IMR-90 (cell line): ENCODE measurements at regions not wholly inside any gene's neighbourhood (a gene's known extent, or its start where the extent isn't known, plus 50 kb on each side); places are given as distances from the start of the nearest gene placed in this dataset.

Experiments
- ATAC-seq: fragments of 200-7000 bp; cut with Tn5 transposase; 2 replicates; pipeline ENCODE4 v1.9.1; 2020; ENCODE audit warnings: low read depth, mild to moderate bottlenecking, moderate library complexity
- BruUV-seq: library from RNA; stranded (reverse); fragments of 400-500 nt; replicated peaks from 2 replicates; lab custom pipeline; 2021; lab: Mats Ljungman, UMichigan
- CTCF ChIA-PET: fragments of 300-600 bp; formaldehyde crosslinking; extraction: SDS; loops from one replicate; lab custom pipeline; 2021; ENCODE audit warnings: antibody characterized with exemption; lab: Yijun Ruan, JAX
- POLR2A ChIA-PET: fragments of 300-600 bp; sonication (Branson Sonifier 250); formaldehyde crosslinking; loops from one replicate; lab custom pipeline; 2022; ENCODE audit warnings: antibody characterized with exemption; ENCODE audit not compliant: unreplicated experiment; lab: Charles Lee
- DNase-seq: peaks from one replicate; pipeline ENCODE4 v3.0.0; 2013
- H2AFZ ChIP-seq: replicated peaks from 2 replicates; pipeline ENCODE3; 2013; ENCODE audit warnings: low read length, mild to moderate bottlenecking; ENCODE audit not compliant: poor library complexity
- H2AK5ac ChIP-seq: 2 replicates; pipeline ENCODE4 v1.6.1; 2013; ENCODE audit warnings: low read depth, low read length, inconsistent platforms
- H2AK9ac ChIP-seq: replicated peaks from 2 replicates; pipeline ENCODE3; 2013; ENCODE audit warnings: mild to moderate bottlenecking, low read depth, low read length, moderate library complexity; ENCODE audit not compliant: poor library complexity
- H2BK120ac ChIP-seq: 2 replicates; pipeline ENCODE4 v1.6.1; 2013; ENCODE audit warnings: low read depth, low read length, inconsistent platforms
- H2BK15ac ChIP-seq: 3 replicates; pipeline ENCODE4 v1.6.1; 2013; ENCODE audit warnings: low read depth, low read length, inconsistent platforms
- H2BK20ac ChIP-seq: 2 replicates; pipeline ENCODE4 v1.6.1; 2013; ENCODE audit warnings: low read depth, mild to moderate bottlenecking, inconsistent platforms, low read length, moderate library complexity
- H2BK5ac ChIP-seq: 2 replicates; pipeline ENCODE4 v1.6.1; 2013; ENCODE audit warnings: mild to moderate bottlenecking, low read depth, low read length, inconsistent platforms; ENCODE audit not compliant: poor library complexity, severe bottlenecking
- H3K14ac ChIP-seq: replicated peaks from 2 replicates; pipeline ENCODE4 v1.6.1; 2013; ENCODE audit warnings: low read depth, low read length, inconsistent platforms
- H3K18ac ChIP-seq: 2 replicates; pipeline ENCODE4 v1.6.1; 2013; ENCODE audit warnings: low read depth, low read length, control low read depth
- H3K23ac ChIP-seq: 2 replicates; pipeline ENCODE4 v1.6.1; 2013; ENCODE audit warnings: low read depth, low read length, inconsistent platforms
- H3K27ac ChIP-seq: 2 replicates; pipeline ENCODE4 v1.5.1; 2013; ENCODE audit warnings: mild to moderate bottlenecking, control low read depth, low read length; ENCODE audit not compliant: insufficient read depth
- H3K27me3 ChIP-seq: 2 replicates; pipeline ENCODE4 v1.6.1; 2013; ENCODE audit warnings: low read length; ENCODE audit not compliant: control insufficient read depth, insufficient read depth
- H3K36me3 ChIP-seq: 2 replicates; pipeline ENCODE4 v1.6.1; 2013; ENCODE audit warnings: low read length, mixed read lengths; ENCODE audit not compliant: control insufficient read depth, insufficient read depth
- H3K4ac ChIP-seq: 2 replicates; pipeline ENCODE4 v1.6.1; 2013; ENCODE audit warnings: low read depth, low read length, inconsistent platforms
- H3K4me1 ChIP-seq: 2 replicates; pipeline ENCODE4 v1.6.1; 2013; ENCODE audit warnings: low read length, mixed read lengths; ENCODE audit not compliant: control insufficient read depth, insufficient read depth
- H3K4me2 ChIP-seq: 2 replicates; pipeline ENCODE4 v1.6.1; 2013; ENCODE audit warnings: low read depth, mild to moderate bottlenecking, control low read depth, low read length, moderate library complexity
- H3K4me3 ChIP-seq: 2 replicates; pipeline ENCODE4 v1.5.1; 2013; ENCODE audit warnings: low read depth, mild to moderate bottlenecking, control low read depth, low read length, moderate library complexity; ENCODE audit not compliant: insufficient read depth
- H3K56ac ChIP-seq: 2 replicates; pipeline ENCODE4 v1.6.1; 2013; ENCODE audit warnings: low read length, inconsistent platforms; ENCODE audit not compliant: insufficient read depth; ENCODE audit errors: extremely low read depth
- H3K79me1 ChIP-seq, 2 experiments: 2 replicates each; pipeline ENCODE4 v1.6.1; 2013; ENCODE audit warnings: low read length in 2 of 2, inconsistent platforms in 1 of 2, low read depth in 1 of 2
- H3K9ac ChIP-seq: 2 replicates; pipeline ENCODE4 v1.6.1; 2013; ENCODE audit warnings: low read depth, low read length, control low read depth
- H3K9me1 ChIP-seq: 2 replicates; pipeline ENCODE4 v1.6.1; 2013; ENCODE audit warnings: low read length, inconsistent platforms; ENCODE audit not compliant: insufficient read depth
- H3K9me3 ChIP-seq: 2 replicates; pipeline ENCODE4 v1.6.1; 2013; ENCODE audit warnings: low read length; ENCODE audit not compliant: control insufficient read depth, insufficient read depth
- H4K20me1 ChIP-seq: 2 replicates; pipeline ENCODE4 v1.6.1; 2013; ENCODE audit warnings: low read length, inconsistent platforms; ENCODE audit not compliant: insufficient read depth
- H4K5ac ChIP-seq: 2 replicates; pipeline ENCODE4 v1.6.1; 2013; ENCODE audit warnings: mild to moderate bottlenecking, low read depth, low read length, control low read depth
- H4K8ac ChIP-seq, 2 experiments: 2 replicates each; pipeline ENCODE4 v1.6.1; 2013; ENCODE audit warnings: low read depth in 2 of 2, low read length in 2 of 2, control low read depth in 1 of 2, inconsistent platforms in 1 of 2
- H4K91ac ChIP-seq: 2 replicates; pipeline ENCODE4 v1.6.1; 2013; ENCODE audit warnings: low read depth, low read length, inconsistent platforms; ENCODE audit not compliant: insufficient read depth
- BHLHE40 ChIP-seq: fragments of 150-350 bp; IDR thresholded peaks from 2 replicates; pipeline ENCODE4 v1.6.1; 2016; ENCODE audit warnings: mild to moderate bottlenecking, low read depth, low read length
- CEBPB ChIP-seq: IDR thresholded peaks from 2 replicates; pipeline ENCODE4 v1.6.1; 2012; ENCODE audit warnings: low read depth, low read length, improper control_type of control experiment
- CHD1 ChIP-seq: IDR thresholded peaks from 2 replicates; pipeline ENCODE4 v1.6.1; 2012; ENCODE audit warnings: low read depth, low read length, improper control_type of control experiment
- CTCF ChIP-seq: conservative IDR thresholded peaks from 2 replicates; pipeline ENCODE4 v1.5.1; 2012; ENCODE audit warnings: mild to moderate bottlenecking, low read depth, low read length, improper control_type of control experiment
- ELK1 ChIP-seq: fragments of 150-350 bp; IDR thresholded peaks from 2 replicates; pipeline ENCODE4 v1.6.1; 2016; ENCODE audit warnings: low read depth, mild to moderate bottlenecking, low read length, moderate library complexity, borderline replicate concordance
- FOS ChIP-seq: fragments of 150-350 bp; IDR thresholded peaks from 2 replicates; pipeline ENCODE4 v1.6.1; 2016; ENCODE audit warnings: low read depth, low read length
- MAFK ChIP-seq: IDR thresholded peaks from 2 replicates; pipeline ENCODE4 v1.6.1; 2012; ENCODE audit warnings: low read depth, low read length, improper control_type of control experiment
- MAZ ChIP-seq: IDR thresholded peaks from 2 replicates; pipeline ENCODE4 v1.6.1; 2012; ENCODE audit warnings: low read depth, mild to moderate bottlenecking, low read length, improper control_type of control experiment, moderate library complexity, borderline replicate concordance
- MXI1 ChIP-seq: IDR thresholded peaks from 2 replicates; pipeline ENCODE4 v1.6.1; 2012; ENCODE audit warnings: low read depth, mild to moderate bottlenecking, low read length, moderate library complexity, borderline replicate concordance
- NFE2L2 ChIP-seq: fragments of 150-350 bp; IDR thresholded peaks from 2 replicates; pipeline ENCODE4 v1.6.1; 2016; ENCODE audit warnings: low read depth, mild to moderate bottlenecking, low read length
- POLR2A ChIP-seq: IDR thresholded peaks from 2 replicates; pipeline ENCODE4 v1.6.1; 2012; ENCODE audit warnings: mild to moderate bottlenecking, low read depth, low read length
- RAD21 ChIP-seq: IDR thresholded peaks from 2 replicates; pipeline ENCODE4 v1.6.1; 2012; ENCODE audit warnings: low read length, improper control_type of control experiment
- RCOR1 ChIP-seq: IDR thresholded peaks from 2 replicates; pipeline ENCODE4 v1.6.1; 2012; ENCODE audit warnings: mild to moderate bottlenecking, low read length, improper control_type of control experiment; ENCODE audit not compliant: insufficient replicate concordance
- RFX5 ChIP-seq: IDR thresholded peaks from 2 replicates; pipeline ENCODE4 v1.8.0; 2012; ENCODE audit warnings: low read depth, mild to moderate bottlenecking, low read length, moderate library complexity
- SMC3 ChIP-seq: fragments of 150-350 bp; IDR thresholded peaks from 2 replicates; pipeline ENCODE4 v1.6.1; 2016; ENCODE audit warnings: low read depth, mild to moderate bottlenecking, antibody characterized with exemption, low read length, moderate library complexity
- WGBS, 2 experiments: methylation state at CpG; one replicate each; pipeline versions ENCODE4 v1.1.5 to v1.1.7; 2013; ENCODE audit warnings: missing lambda C conversion rate in 2 of 2; ENCODE audit not compliant: insufficient read length in 1 of 2; ENCODE audit errors: extremely low coverage in 2 of 2; 5-methylcytosine and 5-hydroxymethylcytosine counted together
- dilution Hi-C: fragments of 300-500 bp; cut with HindIII; formaldehyde crosslinking; loops from one replicate; pipeline ENCODE4 v1.14.3; 2018; ENCODE audit warnings: low sequenced_read_pairs; ENCODE audit not compliant: unreplicated experiment
- in situ Hi-C: fragments of 300-500 bp; cut with MboI; formaldehyde crosslinking; loops from 3 replicates; pipeline ENCODE4 v1.14.3; 2019; ENCODE audit warnings: low sequenced_read_pairs, inconsistent platforms, mixed read lengths
- intact Hi-C: fragments of 100-400 bp; cut with micrococcal nuclease; formaldehyde crosslinking; loops from 2 replicates; pipeline ENCODE4 v1.10.0; 2022
- TF ChIP-seq, protein P1 (sequence below): fragments of 150-350 bp; IDR thresholded peaks from 2 replicates; pipeline ENCODE4 v1.6.1; 2017; ENCODE audit warnings: mild to moderate bottlenecking, antibody characterized with exemption, low read length, low read depth

GRCh38 chr5:3118340-3118739 is 366.9 kb upstream of the IRX2 start:
- dilution Hi-C loops (no loop called here), intact Hi-C loops (no loop called here), in situ Hi-C loops (no loop called here)
- POLR2A ChIA-PET: no interaction called here
- Histone ChIP-seq H3K4me1 (no peaks in the 10 kb centered on the region), H3K79me1 (no peaks in the 10 kb centered on the region), H2BK5ac (no peak overlapping the region), H3K9me1 (no peaks in the 10 kb centered on the region), H2AFZ (no peak overlapping the region), H4K20me1 (no peaks in the 10 kb centered on the region), H3K27ac (no peak overlapping the region), H3K56ac (no peak overlapping the region), H4K91ac (no peak overlapping the region), H3K27me3 (no peaks in the 10 kb centered on the region), H2AK9ac (no peak overlapping the region), H3K4ac (no peak overlapping the region), H2BK15ac (no peak overlapping the region), H3K4me3 (no peak overlapping the region), H2AK5ac (no peak overlapping the region), H4K5ac (no peak overlapping the region), H2BK120ac (no peak overlapping the region), H2BK20ac (no peak overlapping the region), H3K23ac (no peak overlapping the region), H3K9ac (no peak overlapping the region), H3K4me2 (no peak overlapping the region), H4K8ac (no peak overlapping the region), H3K14ac (no peak overlapping the region), H3K18ac (no peak overlapping the region), H3K9me3 (peaks cover 18% of the 10 kb centered on the region), H3K36me3 (no peaks in the 10 kb centered on the region)
- DNase-seq: no peak
- CTCF ChIA-PET: interaction anchor here (0.7 kb wide), 1 partner anchor 67 kb away, joined by 5 read pairs; no protein-coding TSS in a partner anchor
- WGBS, 2 experiments: 0% methylated on average over 1 of the region's 15 CpGs; no CpG with 5 or more reads in 1 of the 2 experiments
- no TSS peak for BruUV-seq
- no peak for ATAC-seq
- TF ChIP-seq NFE2L2 (no peak), BHLHE40 (no peak), FOS (no peak), ELK1 (no peak), CTCF (no peak), CEBPB (no peak), MAZ (no peak), SMC3 (no peak), CHD1 (no peak), MXI1 (no peak), RCOR1 (no peak), POLR2A (no peak), RAD21 (no peak), MAFK (no peak), RFX5 (no peak)
- TF ChIP-seq, protein P1, sequence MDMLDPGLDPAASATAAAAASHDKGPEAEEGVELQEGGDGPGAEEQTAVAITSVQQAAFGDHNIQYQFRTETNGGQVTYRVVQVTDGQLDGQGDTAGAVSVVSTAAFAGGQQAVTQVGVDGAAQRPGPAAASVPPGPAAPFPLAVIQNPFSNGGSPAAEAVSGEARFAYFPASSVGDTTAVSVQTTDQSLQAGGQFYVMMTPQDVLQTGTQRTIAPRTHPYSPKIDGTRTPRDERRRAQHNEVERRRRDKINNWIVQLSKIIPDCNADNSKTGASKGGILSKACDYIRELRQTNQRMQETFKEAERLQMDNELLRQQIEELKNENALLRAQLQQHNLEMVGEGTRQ: no peak
